ENCODE measurements at regions not wholly inside any gene's neighbourhood (a gene's known extent, or its start where the extent isn't known, plus 50 kb on each side); places are given as distances from the start of the nearest gene placed in this dataset.

DNA sequence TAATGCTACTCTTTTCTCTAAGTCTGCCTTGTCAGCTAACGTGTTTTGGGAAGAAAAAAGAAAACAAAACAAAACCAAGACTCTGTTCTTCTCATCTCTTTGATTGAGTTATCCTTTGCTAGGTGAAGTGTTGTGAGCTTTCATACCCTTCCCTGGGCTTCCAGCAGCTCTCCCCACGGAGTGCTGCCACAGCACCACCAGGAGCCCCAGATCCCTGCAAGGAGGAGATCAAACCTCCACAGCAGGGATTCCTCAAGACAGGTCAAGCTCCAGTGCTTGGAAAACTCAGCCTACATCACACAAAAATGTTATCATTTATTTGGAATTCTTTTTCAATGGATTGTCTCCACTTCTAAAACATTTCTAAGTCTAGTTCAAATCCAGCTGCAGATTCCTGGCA lies 1981.9 kb upstream of the TENM3 start:
- Histone ChIP-seq H3K4me2 (ENCODE audit: insufficient read depth, low read length, poor library complexity, severe bottlenecking) (no peak overlapping the region), H2AFZ (ENCODE audit: low read length) (peak overlapping the region; percentile 56), H3K9ac (ENCODE audit: low read depth, low read length, poor library complexity) (no peak overlapping the region), H2BK15ac (ENCODE audit: low read length) (no peak overlapping the region), H3K79me1 (ENCODE audit: low read depth, low read length) (no peaks in the 10 kb centered on the region), H3K4ac (ENCODE audit: low read length) (no peak overlapping the region), H3K18ac (ENCODE audit: low read length) (no peak overlapping the region), H3K27me3 (ENCODE audit: control insufficient read depth in 3 of 3, insufficient read depth in 3 of 3, low read depth in 1 of 3, low read length in 3 of 3) (no peaks in the 10 kb centered on the region), H3K36me3 (replicated peaks in 1 of 2; ENCODE audit: control insufficient read depth in 2 of 2, insufficient read depth in 2 of 2, low read length in 2 of 2) (no peaks in the 10 kb centered on the region), H2BK12ac (ENCODE audit: low read length) (no peak overlapping the region), H2BK5ac (ENCODE audit: low read length) (no peak overlapping the region), H3K9me3 (replicated peaks in 1 of 2; ENCODE audit: control insufficient read depth in 2 of 2, insufficient read depth in 1 of 2, low read depth in 1 of 2, low read length in 2 of 2) (no peaks in the 10 kb centered on the region), H3K27ac (replicated peaks; ENCODE audit: low read length) (no peak overlapping the region), H4K91ac (ENCODE audit: low read depth, low read length, poor library complexity) (no peak overlapping the region), H3K4me3 (ENCODE audit: low read length in 2 of 2) (no peak overlapping the region), H3K4me1 (ENCODE audit: control insufficient read depth in 2 of 2, insufficient read depth in 1 of 2, low read depth in 1 of 2, low read length in 2 of 2) (peaks cover 0 to 2% of the 10 kb centered on the region in 2 donors), H4K8ac (ENCODE audit: low read depth, low read length) (no peak overlapping the region), H2AK5ac (ENCODE audit: low read depth, low read length) (no peak overlapping the region), H3K14ac (ENCODE audit: low read length) (no peak overlapping the region), H2BK120ac (ENCODE audit: low read depth, low read length) (no peak overlapping the region), H3K23ac (ENCODE audit: low read depth, low read length, poor library complexity) (no peak overlapping the region)
- DNase-seq (ENCODE audit: low spot score) = no peak
- WGBS, 2 donors (ENCODE audit: extremely low coverage in 2 of 2, insufficient read length in 2 of 2, insufficient replicate concordance in 1 of 2) = no CpG with 5 or more reads among the region's 2 CpGs

DNA sequence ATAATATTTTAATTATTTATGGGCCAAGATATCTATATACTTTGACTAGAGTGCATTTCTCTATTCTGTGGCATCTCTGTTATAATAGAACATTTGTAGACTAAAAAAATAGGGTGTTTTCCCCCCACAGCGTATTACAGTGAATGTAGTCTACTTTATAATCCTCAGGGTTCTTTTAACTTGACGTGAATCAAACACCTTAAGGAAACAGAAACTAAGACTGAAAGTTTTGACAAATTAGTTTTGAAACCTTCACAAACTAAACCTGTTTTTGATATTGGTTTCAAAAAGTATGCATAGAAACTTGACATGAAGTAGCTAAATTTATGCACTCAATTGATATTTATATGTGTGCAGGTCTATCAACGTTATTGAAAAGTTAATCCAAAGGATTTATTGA lies 1963.1 kb upstream of the TENM3 start:
- H3K4ac ChIP-seq (ENCODE audit: low read length) = no peak overlapping the region
- no peak overlapping the region for H2BK5ac ChIP-seq (ENCODE audit: low read length)
- no peak overlapping the region for H2BK12ac ChIP-seq (ENCODE audit: low read length)
- no peak overlapping the region for H4K91ac ChIP-seq (ENCODE audit: low read depth, low read length, poor library complexity)
- no peak overlapping the region for H4K8ac ChIP-seq (ENCODE audit: low read depth, low read length)
- no peaks in the 10 kb centered on the region for H3K27me3 ChIP-seq (ENCODE audit: control insufficient read depth in 3 of 3, insufficient read depth in 3 of 3, low read depth in 1 of 3, low read length in 3 of 3)
- H3K36me3 ChIP-seq (replicated peaks in 1 of 2; ENCODE audit: control insufficient read depth in 2 of 2, insufficient read depth in 2 of 2, low read length in 2 of 2) = no peaks in the 10 kb centered on the region
- H3K27ac ChIP-seq (replicated peaks; ENCODE audit: low read length) = no peak overlapping the region
- no peak overlapping the region for H2BK120ac ChIP-seq (ENCODE audit: low read depth, low read length)
- no peak overlapping the region for H2AFZ ChIP-seq (ENCODE audit: low read length)
- H3K9ac ChIP-seq (ENCODE audit: low read depth, low read length, poor library complexity) = no peak overlapping the region
- no peak overlapping the region for H2AK5ac ChIP-seq (ENCODE audit: low read depth, low read length)
- no peak overlapping the region for H3K23ac ChIP-seq (ENCODE audit: low read depth, low read length, poor library complexity)
- no peak overlapping the region for H3K4me3 ChIP-seq (ENCODE audit: low read length in 2 of 2)
- H3K9me3 ChIP-seq (replicated peaks in 1 of 2; ENCODE audit: control insufficient read depth in 2 of 2, insufficient read depth in 1 of 2, low read depth in 1 of 2, low read length in 2 of 2) = no peaks in the 10 kb centered on the region
- H2BK15ac ChIP-seq (ENCODE audit: low read length) = no peak overlapping the region
- no peak overlapping the region for H3K14ac ChIP-seq (ENCODE audit: low read length)
- DNase-seq (ENCODE audit: low spot score) = no peak
- H3K18ac ChIP-seq (ENCODE audit: low read length) = no peak overlapping the region
- H3K79me1 ChIP-seq (ENCODE audit: low read depth, low read length) = no peaks in the 10 kb centered on the region
- H3K4me2 ChIP-seq (ENCODE audit: insufficient read depth, low read length, poor library complexity, severe bottlenecking) = no peak overlapping the region
- no peaks in the 10 kb centered on the region for H3K4me1 ChIP-seq (ENCODE audit: control insufficient read depth in 2 of 2, insufficient read depth in 1 of 2, low read depth in 1 of 2, low read length in 2 of 2)
- no CpG with 5 or more reads among the region's 3 CpGs for WGBS, 2 donors (ENCODE audit: extremely low coverage in 2 of 2, insufficient read length in 2 of 2, insufficient replicate concordance in 1 of 2)

GRCh38 chr4:180280726-180281297 lies 1962.4 kb upstream of the TENM3 start:
- Histone ChIP-seq H2AK5ac (ENCODE audit: low read depth, low read length) (no peak overlapping the region), H4K8ac (ENCODE audit: low read depth, low read length) (no peak overlapping the region), H3K9me3 (replicated peaks in 1 of 2; ENCODE audit: control insufficient read depth in 2 of 2, insufficient read depth in 1 of 2, low read depth in 1 of 2, low read length in 2 of 2) (no peaks in the 10 kb centered on the region), H2BK15ac (ENCODE audit: low read length) (no peak overlapping the region), H3K36me3 (replicated peaks in 1 of 2; ENCODE audit: control insufficient read depth in 2 of 2, insufficient read depth in 2 of 2, low read length in 2 of 2) (no peaks in the 10 kb centered on the region), H2BK12ac (ENCODE audit: low read length) (no peak overlapping the region), H3K23ac (ENCODE audit: low read depth, low read length, poor library complexity) (no peak overlapping the region), H3K9ac (ENCODE audit: low read depth, low read length, poor library complexity) (no peak overlapping the region), H3K14ac (ENCODE audit: low read length) (no peak overlapping the region), H4K91ac (ENCODE audit: low read depth, low read length, poor library complexity) (no peak overlapping the region), H2AFZ (ENCODE audit: low read length) (no peak overlapping the region), H3K4me3 (ENCODE audit: low read length in 2 of 2) (no peak overlapping the region), H3K4me1 (ENCODE audit: control insufficient read depth in 2 of 2, insufficient read depth in 1 of 2, low read depth in 1 of 2, low read length in 2 of 2) (no peaks in the 10 kb centered on the region), H3K27me3 (ENCODE audit: control insufficient read depth in 3 of 3, insufficient read depth in 3 of 3, low read depth in 1 of 3, low read length in 3 of 3) (no peaks in the 10 kb centered on the region), H2BK5ac (ENCODE audit: low read length) (no peak overlapping the region), H3K18ac (ENCODE audit: low read length) (no peak overlapping the region), H3K27ac (replicated peaks; ENCODE audit: low read length) (no peak overlapping the region), H3K4me2 (ENCODE audit: insufficient read depth, low read length, poor library complexity, severe bottlenecking) (no peak overlapping the region), H2BK120ac (ENCODE audit: low read depth, low read length) (no peak overlapping the region), H3K4ac (ENCODE audit: low read length) (no peak overlapping the region), H3K79me1 (ENCODE audit: low read depth, low read length) (no peaks in the 10 kb centered on the region)
- WGBS, 2 donors (ENCODE audit: extremely low coverage in 2 of 2, insufficient read length in 2 of 2, insufficient replicate concordance in 1 of 2) = no CpG with 5 or more reads among the region's 6 CpGs
- no peak for DNase-seq (ENCODE audit: low spot score)

DNA sequence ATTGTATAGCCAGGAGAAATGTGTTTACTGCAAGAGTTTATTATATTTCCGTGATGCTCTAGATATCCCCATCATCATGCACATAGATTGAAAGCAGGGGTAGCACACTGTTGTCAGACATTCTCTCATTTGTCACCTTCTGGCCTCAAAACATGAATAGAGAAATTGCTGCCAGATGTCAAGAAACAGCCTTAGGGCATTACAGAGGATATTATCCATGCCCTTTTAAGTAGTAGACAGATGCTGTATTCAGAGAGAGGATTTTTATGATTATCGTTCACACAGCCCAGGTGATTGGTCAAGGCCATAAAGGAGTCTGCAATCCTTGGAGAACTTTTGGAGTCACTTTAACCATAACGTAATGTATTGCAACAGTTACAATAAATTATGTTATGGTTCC lies 1961.5 kb upstream of the TENM3 start:
- Histone ChIP-seq H3K36me3 (replicated peaks in 1 of 2; ENCODE audit: control insufficient read depth in 2 of 2, insufficient read depth in 2 of 2, low read length in 2 of 2) (no peaks in the 10 kb centered on the region), H2BK15ac (ENCODE audit: low read length) (no peak overlapping the region), H3K4me1 (ENCODE audit: control insufficient read depth in 2 of 2, insufficient read depth in 1 of 2, low read depth in 1 of 2, low read length in 2 of 2) (no peaks in the 10 kb centered on the region), H3K4me3 (ENCODE audit: low read length in 2 of 2) (no peak overlapping the region), H2AFZ (ENCODE audit: low read length) (no peak overlapping the region), H3K79me1 (ENCODE audit: low read depth, low read length) (no peaks in the 10 kb centered on the region), H3K18ac (ENCODE audit: low read length) (no peak overlapping the region), H2BK5ac (ENCODE audit: low read length) (no peak overlapping the region), H3K27ac (replicated peaks; ENCODE audit: low read length) (no peak overlapping the region), H2BK120ac (ENCODE audit: low read depth, low read length) (no peak overlapping the region), H2BK12ac (ENCODE audit: low read length) (no peak overlapping the region), H3K14ac (ENCODE audit: low read length) (no peak overlapping the region), H3K4me2 (ENCODE audit: insufficient read depth, low read length, poor library complexity, severe bottlenecking) (no peak overlapping the region), H2AK5ac (ENCODE audit: low read depth, low read length) (no peak overlapping the region), H3K4ac (ENCODE audit: low read length) (no peak overlapping the region), H4K91ac (ENCODE audit: low read depth, low read length, poor library complexity) (no peak overlapping the region), H3K27me3 (ENCODE audit: control insufficient read depth in 3 of 3, insufficient read depth in 3 of 3, low read depth in 1 of 3, low read length in 3 of 3) (no peaks in the 10 kb centered on the region), H3K9ac (ENCODE audit: low read depth, low read length, poor library complexity) (no peak overlapping the region), H3K9me3 (replicated peaks in 1 of 2; ENCODE audit: control insufficient read depth in 2 of 2, insufficient read depth in 1 of 2, low read depth in 1 of 2, low read length in 2 of 2) (no peaks in the 10 kb centered on the region), H3K23ac (ENCODE audit: low read depth, low read length, poor library complexity) (no peak overlapping the region), H4K8ac (ENCODE audit: low read depth, low read length) (no peak overlapping the region)
- WGBS, 2 donors (ENCODE audit: extremely low coverage in 2 of 2, insufficient read length in 2 of 2, insufficient replicate concordance in 1 of 2) = no CpG with 5 or more reads among the region's 3 CpGs
- DNase-seq (ENCODE audit: low spot score) = no peak

Measured in neuronal stem cell (in vitro differentiated cells).